ENCODE measurements at regions not wholly inside any gene's neighbourhood (a gene's known extent, or its start where the extent isn't known, plus 50 kb on each side); places are given as distances from the start of the nearest gene placed in this dataset.

DNA sequence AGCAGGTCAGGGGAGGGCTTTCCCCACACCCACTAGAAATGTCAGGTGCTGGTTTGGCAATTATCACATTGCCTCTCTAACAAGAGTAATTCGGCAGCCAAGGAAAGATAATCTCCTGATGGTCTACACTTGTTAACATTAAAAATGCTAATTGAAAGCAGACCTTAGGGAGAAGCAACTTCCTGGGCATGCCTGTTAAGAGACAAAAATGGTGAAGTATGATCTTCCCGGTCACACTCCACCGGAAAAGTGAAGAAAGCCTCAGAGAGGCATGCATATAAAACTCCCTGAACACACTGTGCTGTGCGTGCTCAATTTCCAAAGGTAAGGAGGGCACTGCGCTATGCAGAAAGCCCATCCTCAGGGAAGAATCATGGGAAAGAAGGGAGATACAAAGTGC, 244.3 kb downstream of the FAM170A start:
- Histone ChIP-seq H3K4me2 (ENCODE audit: low read depth, low read length) (no peak overlapping the region), H3K4me3 (ENCODE audit: insufficient read depth, low read depth, low read length) (no peak overlapping the region), H3K14ac (replicated peaks; ENCODE audit: low read depth, low read length) (no peak overlapping the region), H3K18ac (ENCODE audit: low read depth, low read length) (no peak overlapping the region), H2BK15ac (ENCODE audit: low read depth, low read length) (no peak overlapping the region), H2BK20ac (ENCODE audit: low read depth, low read length) (no peak overlapping the region), H2AFZ (replicated peaks; ENCODE audit: low read length, poor library complexity) (no peak overlapping the region), H4K5ac (ENCODE audit: low read depth, low read length) (no peak overlapping the region), H3K9me1 (ENCODE audit: insufficient read depth, low read length) (no peaks in the 10 kb centered on the region), H4K20me1 (ENCODE audit: insufficient read depth, low read length) (no peaks in the 10 kb centered on the region), H4K91ac (ENCODE audit: insufficient read depth, low read depth, low read length) (no peak overlapping the region), H3K23ac (ENCODE audit: low read depth, low read length) (no peak overlapping the region), H2BK120ac (ENCODE audit: low read depth, low read length) (no peak overlapping the region), H3K27me3 (ENCODE audit: control insufficient read depth, insufficient read depth, low read length) (no peaks in the 10 kb centered on the region), H4K8ac (ENCODE audit: low read depth in 2 of 2, low read length in 2 of 2) (no peak overlapping the region), H3K56ac (ENCODE audit: extremely low read depth, insufficient read depth, low read length) (no peak overlapping the region), H2AK9ac (replicated peaks; ENCODE audit: low read depth, low read length, poor library complexity) (no peak overlapping the region), H3K4me1 (ENCODE audit: control insufficient read depth, insufficient read depth, low read length) (no peaks in the 10 kb centered on the region), H2BK5ac (ENCODE audit: low read depth, low read length, poor library complexity, severe bottlenecking) (no peak overlapping the region), H2AK5ac (ENCODE audit: low read depth, low read length) (no peak overlapping the region), H3K9me3 (ENCODE audit: control insufficient read depth, insufficient read depth, low read length) (no peaks in the 10 kb centered on the region), H3K4ac (ENCODE audit: low read depth, low read length) (no peak overlapping the region), H3K36me3 (ENCODE audit: control insufficient read depth, insufficient read depth, low read length) (no peaks in the 10 kb centered on the region), H3K27ac (ENCODE audit: insufficient read depth, low read length) (no peak overlapping the region), H3K9ac (ENCODE audit: low read depth, low read length) (no peak overlapping the region), H3K79me1 (ENCODE audit: low read depth in 1 of 2, low read length in 2 of 2) (no peaks in the 10 kb centered on the region)
- no peak for TF ChIP-seq MAFK (IDR thresholded peaks at IDR 0.05; ENCODE audit: low read depth, low read length)
- no peak for TF ChIP-seq FOS (IDR thresholded peaks at IDR 0.05; ENCODE audit: low read depth, low read length)
- TF ChIP-seq RFX5 (IDR thresholded peaks at IDR 0.05; ENCODE audit: low read depth, low read length) = no peak
- TF ChIP-seq MAZ (IDR thresholded peaks at IDR 0.05; ENCODE audit: borderline replicate concordance, low read depth, low read length) = no peak
- TF ChIP-seq CEBPB (IDR thresholded peaks at IDR 0.05; ENCODE audit: low read depth, low read length) = no peak
- no peak for TF ChIP-seq NFE2L2 (IDR thresholded peaks at IDR 0.05; ENCODE audit: low read depth, low read length)
- dilution Hi-C loops (cut with HindIII; ENCODE audit: low sequenced_read_pairs, unreplicated experiment) = no loop called here
- POLR2A ChIA-PET (ENCODE audit: unreplicated experiment) = no interaction called here
- BruUV-seq (replicated peaks) = no TSS peak
- DNase-seq (no peak), ATAC-seq (ENCODE audit: low read depth) (no peak)
- intact Hi-C loops (cut with micrococcal nuclease) = no loop called here
- 80% methylated on average over 1 of the region's 5 CpGs; no CpG with 5 or more reads in 1 of the 2 experiments for WGBS, 2 experiments (ENCODE audit: extremely low coverage in 2 of 2, insufficient read length in 1 of 2)
- in situ Hi-C loops (cut with MboI; ENCODE audit: low sequenced_read_pairs) = no loop called here
- CTCF ChIA-PET = no interaction called here
